ENCODE measurements at regions not wholly inside any gene's neighbourhood (a gene's known extent, or its start where the extent isn't known, plus 50 kb on each side); places are given as distances from the start of the nearest gene placed in this dataset.

DNA sequence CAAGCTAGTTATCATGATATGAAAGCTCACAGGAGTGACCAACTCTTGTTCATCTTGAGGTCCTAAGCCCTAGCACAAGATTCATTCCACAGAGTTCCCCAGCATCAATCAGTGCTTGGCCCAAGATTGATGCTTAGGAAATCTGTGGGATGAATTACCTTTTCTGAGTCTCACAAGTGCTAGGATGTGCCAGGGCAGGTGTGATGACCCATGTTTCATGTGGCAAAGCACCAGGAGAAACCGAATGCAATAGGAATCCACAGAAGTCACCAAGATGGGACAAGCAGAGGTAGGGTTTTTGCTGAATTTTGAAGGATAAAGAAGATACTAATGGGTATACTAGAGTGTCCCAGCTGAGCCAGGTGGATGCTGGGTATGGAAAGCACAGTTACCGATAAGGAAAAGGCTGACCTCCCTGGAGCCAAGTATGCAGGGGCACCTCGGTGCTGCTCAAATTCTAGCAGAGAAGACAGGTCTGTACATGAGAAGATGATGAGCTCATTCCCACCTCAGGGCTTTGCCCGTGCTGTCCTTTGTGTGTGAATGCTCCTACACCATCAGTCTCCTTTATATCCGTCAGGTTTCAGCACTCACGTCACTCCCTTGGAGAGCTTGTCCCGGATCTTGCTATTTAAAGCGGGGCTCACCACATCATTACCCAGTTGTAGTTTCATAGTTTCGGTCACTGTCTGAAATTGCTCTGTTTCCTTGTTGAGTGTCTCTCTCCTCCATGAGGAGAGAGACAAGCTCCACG lies 168.9 kb upstream of the TSC22D1 start:
- no peaks in the 10 kb centered on the region for H3K9me3 ChIP-seq
- H3K4me3 ChIP-seq (replicated peaks in 1 of 3), result no peak overlapping the region
- DNase-seq, result no peak
- TF ChIP-seq POLR2A (IDR thresholded peaks at IDR 0.05), result no peak
- no peak for TF ChIP-seq CTCF (IDR thresholded peaks at IDR 0.05)
- intact Hi-C loops (cut with DNase I), result no loop called here
- no peak overlapping the region for H3K27ac ChIP-seq
- H3K4me1 ChIP-seq, result no peaks in the 10 kb centered on the region
- H3K27me3 ChIP-seq, result no peaks in the 10 kb centered on the region
- H3K36me3 ChIP-seq, result no peaks in the 10 kb centered on the region
- 89 to 91% methylated on average over 10 of the region's 10 CpGs for WGBS, 2 donors

DNA sequence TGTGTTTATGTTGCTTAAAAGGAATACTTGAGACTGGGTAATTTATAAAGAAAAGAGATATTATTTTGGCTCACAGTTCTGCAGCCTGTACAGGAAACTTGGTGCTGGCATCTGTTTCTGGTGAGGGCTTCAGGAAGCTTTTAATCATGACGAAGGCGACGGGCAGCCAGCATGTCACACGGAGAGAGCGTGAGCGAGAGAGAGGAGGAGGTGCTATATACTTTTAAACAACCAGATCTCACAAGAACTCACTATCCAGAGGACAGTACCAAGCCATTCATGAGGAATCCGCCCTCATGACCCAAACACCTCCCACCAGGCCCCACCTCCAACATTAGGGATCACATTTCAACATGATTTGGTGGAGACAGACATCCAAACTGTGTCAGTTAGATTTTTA lies 163.4 kb upstream of the TSC22D1 start:
- H3K36me3 ChIP-seq, result no peaks in the 10 kb centered on the region
- WGBS, 2 donors, result 80 to 81% methylated on average over 7 of the region's 7 CpGs
- H3K4me1 ChIP-seq, result peaks cover 0 to under 1% of the 10 kb centered on the region in 2 donors
- no peak overlapping the region for H3K4me3 ChIP-seq (replicated peaks in 1 of 3)
- H3K27ac ChIP-seq, result no peak overlapping the region
- intact Hi-C loops (cut with DNase I), result no loop called here
- no peak for DNase-seq
- no peak for TF ChIP-seq CTCF (IDR thresholded peaks at IDR 0.05)
- TF ChIP-seq POLR2A (IDR thresholded peaks at IDR 0.05), result no peak
- no peaks in the 10 kb centered on the region for H3K9me3 ChIP-seq
- H3K27me3 ChIP-seq, result no peaks in the 10 kb centered on the region

- whole genome bisulfite sequencing, 2 donors, result 70 to 75% methylated on average over 4 of the region's 4 CpGs
- intact Hi-C loops (cut with DNase I), result no loop called here
Observed at GRCh38 chr13:44739120-44739519, 163.0 kb upstream of the TSC22D1 start.

GRCh38 chr13:44738463-44738862 lies 162.3 kb upstream of the TSC22D1 start:
- Histone ChIP-seq H3K9me3 (no peaks in the 10 kb centered on the region), H3K4me3 (replicated peaks in 1 of 3) (no peak overlapping the region)
- 78 to 90% methylated on average over 2 of the region's 2 CpGs for WGBS, 2 donors

More at GRCh38 chr13:44739120-44739519, 163.0 kb upstream of the TSC22D1 start:
- DNase-seq, result no peak
- Histone ChIP-seq H3K36me3 (no peaks in the 10 kb centered on the region), H3K4me3 (replicated peaks in 1 of 3) (no peak overlapping the region), H3K27me3 (no peaks in the 10 kb centered on the region), H3K9me3 (no peaks in the 10 kb centered on the region), H3K27ac (no peak overlapping the region), H3K4me1 (peaks cover 0 to 3% of the 10 kb centered on the region in 2 donors)
- TF ChIP-seq POLR2A (IDR thresholded peaks at IDR 0.05) (no peak), CTCF (IDR thresholded peaks at IDR 0.05) (no peak)

More at GRCh38 chr13:44738463-44738862, 162.3 kb upstream of the TSC22D1 start:
- Histone ChIP-seq H3K27ac (no peak overlapping the region), H3K27me3 (no peaks in the 10 kb centered on the region), H3K36me3 (no peaks in the 10 kb centered on the region), H3K4me1 (peaks cover 0 to 3% of the 10 kb centered on the region in 2 donors)
- intact Hi-C loops (cut with DNase I), result no loop called here
- TF ChIP-seq POLR2A (IDR thresholded peaks at IDR 0.05), result no peak
- no peak for TF ChIP-seq CTCF (IDR thresholded peaks at IDR 0.05)
- no peak for DNase-seq

Data from thyroid gland (tissue), 4 donors.